Testis (tissue), 2 donors: ENCODE measurements at regions not wholly inside any gene's neighbourhood (a gene's known extent, or its start where the extent isn't known, plus 50 kb on each side); places are given as distances from the start of the nearest gene placed in this dataset.

Source experiments
- CTCF ChIP-seq, 3 experiments: fragments of 450-650 bp in 2 of 3; fragments of 200-600 bp in 1 of 3; sonication (generic) in 1 of 3; IDR thresholded peaks; one replicate each; pipeline ENCODE4 v1.5.1; 2016 to 2019; ENCODE audit warnings: antibody characterized with exemption in 3 of 3, mild to moderate bottlenecking in 2 of 3, moderate library complexity in 1 of 3
- POLR2A ChIP-seq: fragments of 450-650 bp; IDR thresholded peaks from one replicate; pipeline ENCODE4 v1.6.1; 2017; ENCODE audit warnings: antibody characterized with exemption, mild to moderate bottlenecking, moderate library complexity

- TF ChIP-seq CTCF (IDR thresholded peaks at IDR 0.05), result no peak
- no peak for TF ChIP-seq POLR2A
Observed at GRCh38 chrX:124679199-124679598, 332.8 kb downstream of the SH2D1A start.
